ENCODE measurements at regions not wholly inside any gene's neighbourhood (a gene's known extent, or its start where the extent isn't known, plus 50 kb on each side); places are given as distances from the start of the nearest gene placed in this dataset.

DNA sequence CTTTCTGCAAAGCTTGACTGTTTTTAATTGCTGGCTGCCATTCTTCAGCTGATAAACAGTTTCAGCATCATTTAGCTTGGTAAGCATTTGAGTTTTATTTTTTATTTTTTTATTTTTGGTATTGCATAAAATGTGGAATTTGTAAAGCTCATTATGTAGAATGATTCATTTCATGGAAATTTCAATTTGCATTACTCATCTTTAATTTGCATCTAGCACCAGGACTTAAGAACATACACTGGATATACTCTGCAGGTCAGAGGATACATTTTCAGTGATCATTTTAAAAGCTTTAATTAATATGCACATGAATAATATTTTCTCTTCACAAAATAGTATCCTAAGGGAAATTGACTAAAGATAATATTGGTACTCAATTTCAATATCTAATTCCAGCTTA lies 732.4 kb upstream of the BCHE start:
- no peaks in the 10 kb centered on the region for H3K4me1 ChIP-seq
- no peaks in the 10 kb centered on the region for H3K9me3 ChIP-seq
- H3K27ac ChIP-seq, result no peak overlapping the region
- TF ChIP-seq POLR2A (IDR thresholded peaks at IDR 0.05), result no peak
- no peak for TF ChIP-seq POLR2AphosphoS5 (IDR thresholded peaks at IDR 0.05; ENCODE audit: insufficient read depth in 1 of 2, low read depth in 1 of 2)
- TF ChIP-seq, protein P1, sequence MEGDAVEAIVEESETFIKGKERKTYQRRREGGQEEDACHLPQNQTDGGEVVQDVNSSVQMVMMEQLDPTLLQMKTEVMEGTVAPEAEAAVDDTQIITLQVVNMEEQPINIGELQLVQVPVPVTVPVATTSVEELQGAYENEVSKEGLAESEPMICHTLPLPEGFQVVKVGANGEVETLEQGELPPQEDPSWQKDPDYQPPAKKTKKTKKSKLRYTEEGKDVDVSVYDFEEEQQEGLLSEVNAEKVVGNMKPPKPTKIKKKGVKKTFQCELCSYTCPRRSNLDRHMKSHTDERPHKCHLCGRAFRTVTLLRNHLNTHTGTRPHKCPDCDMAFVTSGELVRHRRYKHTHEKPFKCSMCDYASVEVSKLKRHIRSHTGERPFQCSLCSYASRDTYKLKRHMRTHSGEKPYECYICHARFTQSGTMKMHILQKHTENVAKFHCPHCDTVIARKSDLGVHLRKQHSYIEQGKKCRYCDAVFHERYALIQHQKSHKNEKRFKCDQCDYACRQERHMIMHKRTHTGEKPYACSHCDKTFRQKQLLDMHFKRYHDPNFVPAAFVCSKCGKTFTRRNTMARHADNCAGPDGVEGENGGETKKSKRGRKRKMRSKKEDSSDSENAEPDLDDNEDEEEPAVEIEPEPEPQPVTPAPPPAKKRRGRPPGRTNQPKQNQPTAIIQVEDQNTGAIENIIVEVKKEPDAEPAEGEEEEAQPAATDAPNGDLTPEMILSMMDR (IDR thresholded peaks at IDR 0.05), result no peak
- DNase-seq (ENCODE audit: extremely low spot score in 2 of 2), result no peak
- intact Hi-C loops (cut with DNase I), result no loop called here
- H3K4me3 ChIP-seq, result no peak overlapping the region
- H3K27me3 ChIP-seq, result no peaks in the 10 kb centered on the region
- H3K36me3 ChIP-seq, result no peaks in the 10 kb centered on the region

DNA sequence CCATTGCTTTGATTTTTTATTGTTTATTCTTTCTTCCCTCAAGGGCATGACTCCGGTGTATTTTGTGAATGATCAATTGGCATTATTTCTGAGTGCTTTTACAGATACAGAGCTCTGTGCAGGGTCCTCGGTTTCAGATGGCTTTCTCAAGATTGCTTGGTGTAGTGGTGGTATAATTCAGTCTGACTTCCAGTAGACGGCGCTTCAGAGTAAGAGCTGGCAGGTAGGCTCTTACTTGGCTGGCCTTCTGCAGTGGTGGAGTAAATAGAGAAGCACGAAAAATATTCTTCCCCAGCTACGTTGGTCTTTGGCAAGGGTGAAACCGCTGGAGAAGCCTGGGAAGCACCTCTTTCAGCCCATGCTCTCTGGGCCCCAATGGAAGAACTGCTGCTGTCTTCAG lies 723.0 kb upstream of the BCHE start:
- Histone ChIP-seq H3K36me3 (no peaks in the 10 kb centered on the region), H3K4me3 (no peak overlapping the region), H3K4me1 (no peaks in the 10 kb centered on the region), H3K27me3 (no peaks in the 10 kb centered on the region), H3K27ac (no peak overlapping the region), H3K9me3 (no peaks in the 10 kb centered on the region)
- DNase-seq (ENCODE audit: extremely low spot score in 2 of 2), result no peak
- TF ChIP-seq, protein P1 (IDR thresholded peaks at IDR 0.05), result no peak
- TF ChIP-seq POLR2A (IDR thresholded peaks at IDR 0.05) (no peak), POLR2AphosphoS5 (IDR thresholded peaks at IDR 0.05; ENCODE audit: insufficient read depth in 1 of 2, low read depth in 1 of 2) (no peak)
- intact Hi-C loops (cut with DNase I), result no loop called here

DNA sequence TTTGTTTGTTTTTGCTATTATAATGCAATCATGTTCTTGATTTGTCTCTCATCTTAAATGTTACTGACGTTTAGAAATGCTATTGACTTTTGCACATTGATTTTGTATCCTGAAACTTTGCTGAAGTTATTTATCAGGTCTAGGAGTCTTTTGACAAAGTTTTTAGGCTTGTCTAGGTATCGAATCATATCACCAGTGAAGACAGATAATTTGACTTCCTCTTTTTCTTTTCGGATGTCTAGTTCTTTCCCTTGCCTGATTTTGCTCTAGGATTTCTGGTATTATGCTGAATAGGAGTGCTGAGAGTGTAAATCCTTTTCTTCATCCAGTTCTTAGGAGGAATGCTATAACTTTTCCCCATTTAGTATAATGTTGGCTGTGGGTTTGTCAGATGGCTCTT lies 719.7 kb upstream of the BCHE start:
- H3K36me3 ChIP-seq, result no peaks in the 10 kb centered on the region
- no peak for DNase-seq (ENCODE audit: extremely low spot score in 2 of 2)
- no peaks in the 10 kb centered on the region for H3K27me3 ChIP-seq
- intact Hi-C loops (cut with DNase I), result no loop called here
- no peaks in the 10 kb centered on the region for H3K4me1 ChIP-seq
- H3K27ac ChIP-seq, result no peak overlapping the region
- H3K9me3 ChIP-seq, result no peaks in the 10 kb centered on the region
- TF ChIP-seq POLR2A (IDR thresholded peaks at IDR 0.05) (no peak), POLR2AphosphoS5 (IDR thresholded peaks at IDR 0.05; ENCODE audit: insufficient read depth in 1 of 2, low read depth in 1 of 2) (no peak)
- TF ChIP-seq, protein P1 (IDR thresholded peaks at IDR 0.05), result no peak
- no peak overlapping the region for H3K4me3 ChIP-seq

DNA sequence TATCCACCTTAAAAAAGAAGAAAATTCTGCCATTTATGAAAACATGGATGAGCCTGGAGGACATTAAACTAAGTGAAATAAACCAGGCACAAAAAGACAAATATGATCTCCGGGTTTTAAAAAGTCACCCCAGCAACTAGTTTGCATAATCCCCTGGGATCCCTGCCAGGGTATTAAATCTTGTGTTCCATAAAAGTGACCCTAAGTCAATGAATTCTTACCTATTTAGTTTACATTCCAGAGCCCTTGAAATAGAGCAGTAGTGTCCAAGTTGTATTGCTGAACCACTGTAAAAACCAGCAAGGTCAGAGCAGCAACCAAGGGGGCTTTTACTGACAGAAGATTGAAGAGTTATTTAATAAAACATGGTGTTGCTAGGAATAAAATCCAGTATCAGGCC lies 716.8 kb upstream of the BCHE start:
- no peaks in the 10 kb centered on the region for H3K9me3 ChIP-seq
- TF ChIP-seq POLR2A (IDR thresholded peaks at IDR 0.05) (no peak), POLR2AphosphoS5 (IDR thresholded peaks at IDR 0.05; ENCODE audit: insufficient read depth in 1 of 2, low read depth in 1 of 2) (no peak)
- TF ChIP-seq, protein P1 (IDR thresholded peaks at IDR 0.05), result no peak
- no peaks in the 10 kb centered on the region for H3K27me3 ChIP-seq
- DNase-seq (ENCODE audit: extremely low spot score in 2 of 2), result no peak
- H3K4me1 ChIP-seq, result no peaks in the 10 kb centered on the region
- no peaks in the 10 kb centered on the region for H3K36me3 ChIP-seq
- H3K4me3 ChIP-seq, result no peak overlapping the region
- intact Hi-C loops (cut with DNase I), result no loop called here
- no peak overlapping the region for H3K27ac ChIP-seq

DNA sequence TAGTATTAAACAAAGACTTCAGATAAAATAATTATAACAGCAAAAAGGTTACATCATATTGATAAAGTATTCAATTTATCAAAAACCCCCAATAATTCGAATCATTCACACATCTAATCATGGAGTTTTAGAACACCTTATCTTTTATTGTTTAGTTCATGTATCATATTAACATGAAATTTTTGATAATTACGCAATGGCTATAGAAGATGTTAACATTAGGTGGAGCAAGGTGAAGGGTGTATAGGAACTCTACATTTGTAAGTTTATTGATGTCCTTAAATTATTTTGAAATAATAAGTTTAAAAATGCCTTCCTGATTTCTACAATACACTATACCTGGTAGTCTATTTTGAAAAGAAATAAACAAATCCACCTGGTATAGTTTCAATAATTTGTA lies 696.5 kb upstream of the BCHE start:
- intact Hi-C loops (cut with DNase I), result no loop called here
- no peaks in the 10 kb centered on the region for H3K36me3 ChIP-seq
- TF ChIP-seq, protein P1 (IDR thresholded peaks at IDR 0.05), result no peak
- no peak for DNase-seq (ENCODE audit: extremely low spot score in 2 of 2)
- H3K4me1 ChIP-seq, result no peaks in the 10 kb centered on the region
- no peak overlapping the region for H3K27ac ChIP-seq
- H3K4me3 ChIP-seq, result no peak overlapping the region
- H3K9me3 ChIP-seq, result no peaks in the 10 kb centered on the region
- H3K27me3 ChIP-seq, result no peaks in the 10 kb centered on the region

All from vagina (tissue), 2 donors.